Liver (tissue), 3 donors: ENCODE measurements at regions not wholly inside any gene's neighbourhood (a gene's known extent, or its start where the extent isn't known, plus 50 kb on each side); places are given as distances from the start of the nearest gene placed in this dataset.

Source experiments
- ATF3 ChIP-seq: IDR thresholded peaks from 2 replicates; pipeline ENCODE4 v1.6.1; 2016; ENCODE audit warnings: antibody characterized with exemption
- CTCF ChIP-seq: fragments of 150-350 bp; IDR thresholded peaks from 2 replicates; pipeline ENCODE4 v1.5.1; 2017; ENCODE audit warnings: improper control_type of control experiment, low read depth, low read length; ENCODE audit not compliant: missing input control
- EGR1 ChIP-seq, 2 donors: IDR thresholded peaks; 2 replicates each; pipeline ENCODE4 v1.6.1; 2016 to 2018; ENCODE audit warnings: antibody characterized with exemption in 2 of 2, low read depth in 2 of 2
- FOXA2 ChIP-seq: IDR thresholded peaks from 2 replicates; pipeline ENCODE4 v1.6.1; 2016; ENCODE audit warnings: antibody characterized with exemption
- GABPA ChIP-seq, 2 donors: IDR thresholded peaks in 1 of 2; conservative IDR thresholded peaks in 1 of 2; 2 replicates each; pipeline ENCODE4 v1.6.1; 2016; ENCODE audit warnings: antibody characterized with exemption in 2 of 2, mild to moderate bottlenecking in 1 of 2, moderate library complexity in 1 of 2
- HNF4A ChIP-seq, 2 donors: conservative IDR thresholded peaks; 2 replicates each; pipeline ENCODE4 v1.6.1; 2016; ENCODE audit warnings: antibody characterized with exemption in 2 of 2, mild to moderate bottlenecking in 2 of 2
- MAX ChIP-seq: IDR thresholded peaks from 2 replicates; pipeline ENCODE4 v1.6.1; 2016; ENCODE audit warnings: antibody characterized with exemption
- NR2F2 ChIP-seq: IDR thresholded peaks from 2 replicates; pipeline ENCODE4 v1.6.1; 2016; ENCODE audit warnings: antibody characterized with exemption
- RAD21 ChIP-seq, 2 donors: IDR thresholded peaks; 2 replicates each; pipeline ENCODE4 v1.6.1; 2016; ENCODE audit warnings: antibody characterized with exemption in 2 of 2, mild to moderate bottlenecking in 2 of 2
- REST ChIP-seq: IDR thresholded peaks from 2 replicates; pipeline ENCODE4 v1.6.1; 2016; ENCODE audit warnings: antibody characterized with exemption, mild to moderate bottlenecking
- RXRA ChIP-seq, 2 donors: IDR thresholded peaks; 2 replicates each; pipeline ENCODE4 v1.6.1; 2017 to 2018; ENCODE audit warnings: antibody characterized with exemption in 2 of 2, mild to moderate bottlenecking in 1 of 2
- SP1 ChIP-seq: IDR thresholded peaks from 2 replicates; pipeline ENCODE4 v1.6.1; 2018; ENCODE audit warnings: antibody characterized with exemption, mild to moderate bottlenecking
- YY1 ChIP-seq: IDR thresholded peaks from 2 replicates; pipeline ENCODE4 v1.6.1; 2016; ENCODE audit warnings: antibody characterized with exemption, mild to moderate bottlenecking
- ZBTB33 ChIP-seq: IDR thresholded peaks from 2 replicates; pipeline ENCODE4 v1.6.1; 2016; ENCODE audit warnings: antibody characterized with exemption
- donor health status: healthy.
- donor health status: healthy.

GRCh38 chr11:92002568-92002967, 222.1 kb upstream of the FAT3 start:
- TF ChIP-seq REST = no peak
- TF ChIP-seq CTCF = no peak
- no peak for TF ChIP-seq ZBTB33
- TF ChIP-seq RAD21 (IDR thresholded peaks at IDR 0.05) = no peak
- TF ChIP-seq GABPA (IDR thresholded peaks at IDR 0.05 in 1 of 2, conservative IDR thresholded peaks at IDR 0.05 in 1 of 2) = no peak
- no peak for TF ChIP-seq MAX
- TF ChIP-seq YY1 = no peak
- no peak for TF ChIP-seq ATF3
- no peak for TF ChIP-seq RXRA (IDR thresholded peaks at IDR 0.05)
- TF ChIP-seq FOXA2 = no peak
- no peak for TF ChIP-seq EGR1 (IDR thresholded peaks at IDR 0.05; ENCODE audit: low read depth in 2 of 2)
- TF ChIP-seq NR2F2 = no peak
- no peak for TF ChIP-seq HNF4A (conservative IDR thresholded peaks at IDR 0.05)
- no peak for TF ChIP-seq SP1
